NCI-H446 treated with DMSO at 0.1 percent for 48 hours (cell line): ENCODE measurements at regions not wholly inside any gene's neighbourhood (a gene's known extent, or its start where the extent isn't known, plus 50 kb on each side); places are given as distances from the start of the nearest gene placed in this dataset.

Source experiments
- DNase-seq: peaks from one replicate; lab custom pipeline; 2025; lab: John Stamatoyannopoulos, UW

DNA sequence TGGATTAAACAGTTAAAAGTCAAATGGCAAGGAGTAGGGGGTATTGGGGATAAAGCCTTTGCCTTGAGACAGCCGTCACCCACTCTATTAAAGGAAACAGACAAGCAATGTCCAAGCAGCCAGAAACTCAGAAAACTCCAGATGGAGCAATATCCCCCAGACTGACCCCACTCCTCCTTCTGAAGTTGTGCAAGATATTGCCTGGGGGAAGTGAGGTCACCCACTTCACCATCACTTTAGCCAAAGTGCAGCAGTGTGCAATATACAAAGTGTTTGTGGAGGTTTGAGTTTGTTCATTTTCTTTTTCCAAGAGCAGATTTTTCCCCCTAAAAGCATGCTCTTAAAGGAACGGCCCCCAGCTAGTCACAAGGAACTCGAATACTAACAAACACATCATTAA lies 125.1 kb downstream of the ETS2 start:
- no peak for DNase-seq

DNA sequence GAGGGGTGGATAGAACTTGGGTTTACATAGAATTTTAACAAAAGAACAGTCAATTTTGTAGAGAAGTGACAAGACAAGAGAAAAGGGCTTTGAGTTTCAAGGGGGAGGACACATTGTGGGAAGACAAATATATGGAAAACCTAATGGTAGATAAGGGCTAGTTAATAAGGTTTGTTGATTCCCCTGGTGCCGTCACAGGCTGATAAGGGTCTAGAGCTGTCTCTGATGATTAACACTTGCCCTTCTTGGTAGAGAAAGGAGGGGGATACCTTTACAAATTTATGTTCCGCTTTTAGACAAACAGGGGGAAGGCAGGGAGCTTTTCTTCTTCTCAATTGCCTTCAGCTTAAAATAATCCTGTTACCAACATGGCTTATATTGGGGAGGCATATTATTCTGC lies 124.3 kb downstream of the ETS2 start:
- DNase-seq, result no peak

DNA sequence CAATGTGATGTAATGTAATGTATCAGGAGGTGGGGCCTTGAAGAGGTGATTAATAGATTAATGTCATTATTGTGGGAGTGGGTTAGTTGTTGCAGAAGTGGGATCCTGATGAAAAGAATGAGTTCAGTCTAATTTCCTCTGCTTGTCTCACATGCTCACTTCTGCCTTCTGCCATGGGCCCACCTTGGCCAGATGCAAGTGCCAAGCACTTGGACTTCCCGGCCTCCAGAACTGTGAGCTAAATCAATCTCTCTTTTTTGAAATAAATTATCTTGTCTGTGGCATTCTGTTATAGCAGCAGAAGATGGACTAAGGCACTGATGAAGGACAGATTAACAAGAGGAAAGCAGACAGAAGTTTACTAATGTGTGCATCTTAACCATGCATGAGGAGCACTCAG lies 123.9 kb downstream of the ETS2 start:
- no peak for DNase-seq

DNA sequence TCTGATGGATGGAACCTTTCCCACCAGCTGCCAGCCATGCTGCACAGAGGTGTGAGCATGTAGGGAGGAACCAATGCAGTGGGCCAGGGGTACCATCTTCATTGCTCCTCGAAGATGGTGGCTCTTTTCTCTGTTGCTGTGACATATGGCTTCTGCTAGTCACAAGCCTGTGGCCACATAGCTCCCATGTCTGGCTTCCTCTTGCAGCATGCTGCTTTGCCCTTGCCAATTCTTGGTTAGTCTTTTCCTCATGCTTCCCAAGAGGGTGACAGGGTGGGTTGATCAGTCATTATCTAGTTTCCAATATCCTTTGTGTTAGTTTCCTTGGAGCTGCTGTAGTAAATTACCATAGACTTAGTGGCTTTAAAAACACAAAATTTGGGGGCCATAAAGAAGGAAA lies 123.4 kb downstream of the ETS2 start:
- DNase-seq, result no peak

DNA sequence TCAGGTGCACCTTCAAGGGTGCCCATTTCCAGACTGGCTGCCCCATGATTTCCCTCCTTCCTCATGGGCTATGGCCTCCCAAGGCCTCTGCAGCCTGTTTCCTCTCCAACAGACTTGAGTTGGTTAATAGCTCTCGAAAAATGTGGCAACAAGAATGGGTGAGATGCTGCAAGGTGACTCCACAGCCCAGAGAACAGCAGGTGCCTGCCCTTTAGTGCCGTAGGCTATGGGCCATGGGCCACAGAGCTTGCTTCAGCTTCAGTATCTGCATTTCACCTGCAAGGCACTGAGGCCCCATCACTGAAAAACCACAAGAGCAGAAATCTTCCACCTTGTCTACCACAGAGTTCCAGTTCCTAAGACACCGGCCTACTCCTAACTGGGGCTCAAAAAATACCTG lies 122.0 kb downstream of the ETS2 start:
- no peak for DNase-seq

DNA sequence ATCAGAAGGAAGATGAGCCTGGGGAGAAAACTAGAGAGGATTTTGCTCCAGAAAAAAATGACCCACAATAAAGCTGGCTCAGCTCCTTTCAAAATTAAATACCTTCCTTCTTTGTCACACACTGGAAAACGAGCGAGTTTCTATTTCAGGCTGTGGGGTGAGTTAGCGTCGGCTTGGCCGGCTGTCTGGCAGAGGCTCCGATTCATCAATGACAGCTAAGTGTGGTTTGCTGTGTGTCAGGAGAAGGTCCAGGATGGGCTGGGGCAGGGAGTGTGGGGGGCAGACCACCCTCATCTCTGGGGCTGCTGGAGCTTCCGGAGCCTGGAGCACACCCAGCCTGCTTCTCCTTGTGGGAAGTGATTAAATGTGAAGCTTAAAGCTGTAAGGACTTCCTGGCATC lies 120.2 kb downstream of the ETS2 start:
- no peak for DNase-seq

DNA sequence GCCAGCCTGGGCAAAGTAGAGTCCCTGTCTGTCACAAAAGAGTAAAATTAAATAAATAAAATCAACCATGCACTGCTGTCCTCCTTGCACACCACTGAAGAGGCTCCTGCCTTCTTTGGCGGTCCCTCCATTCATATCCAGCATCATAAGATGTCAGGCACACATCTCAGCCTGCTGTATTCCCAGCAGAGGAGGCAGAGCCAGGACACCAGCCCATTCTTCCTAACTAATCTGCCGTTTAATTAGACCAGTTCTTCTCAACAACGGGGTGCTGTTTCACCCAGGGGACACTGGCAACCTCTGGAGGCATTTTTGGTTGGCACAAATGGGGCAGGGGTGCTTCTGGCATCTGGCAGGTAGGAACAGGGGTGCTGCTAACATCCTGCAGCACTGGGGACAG lies 119.7 kb downstream of the ETS2 start:
- DNase-seq, result no peak

DNA sequence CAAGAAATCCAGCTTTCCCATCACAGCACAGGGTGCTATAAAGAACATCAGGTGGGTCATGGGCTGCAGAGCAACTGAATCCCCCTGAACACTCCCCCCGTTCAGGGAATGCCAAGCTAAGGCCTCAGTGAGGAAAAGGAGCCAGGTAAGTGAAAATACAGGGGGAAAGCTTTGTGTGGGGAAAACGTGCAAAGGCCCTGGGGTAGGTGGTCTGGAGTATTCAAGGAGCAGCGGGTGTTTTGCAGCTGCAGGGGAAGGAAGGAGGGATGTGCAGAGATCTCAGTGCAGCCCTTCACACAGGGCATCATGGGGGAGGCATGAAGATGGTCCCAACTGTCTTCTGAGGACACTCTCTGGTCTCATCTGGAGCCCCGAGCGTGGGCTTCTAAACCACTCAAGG lies 119.2 kb downstream of the ETS2 start:
- DNase-seq, result no peak

DNA sequence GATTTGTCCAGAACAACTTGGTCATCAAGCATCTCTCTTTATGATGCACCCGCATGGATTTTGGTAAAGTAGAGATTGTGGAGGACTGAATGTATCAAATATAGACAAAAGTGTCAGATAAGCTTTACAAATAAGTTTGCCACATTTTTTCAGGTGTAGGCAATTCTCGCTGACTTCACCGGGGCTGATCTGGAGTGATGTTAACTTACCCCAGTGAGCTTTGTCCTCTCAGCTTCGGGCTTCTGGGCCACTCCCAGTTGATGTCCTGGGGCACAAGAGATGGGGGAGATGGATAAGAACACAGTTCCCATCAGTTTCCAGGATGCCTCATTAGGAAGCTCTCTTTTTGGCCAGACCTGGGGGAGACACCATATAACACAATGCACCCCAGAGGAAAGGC lies 117.7 kb downstream of the ETS2 start:
- DNase-seq, result no peak

DNA sequence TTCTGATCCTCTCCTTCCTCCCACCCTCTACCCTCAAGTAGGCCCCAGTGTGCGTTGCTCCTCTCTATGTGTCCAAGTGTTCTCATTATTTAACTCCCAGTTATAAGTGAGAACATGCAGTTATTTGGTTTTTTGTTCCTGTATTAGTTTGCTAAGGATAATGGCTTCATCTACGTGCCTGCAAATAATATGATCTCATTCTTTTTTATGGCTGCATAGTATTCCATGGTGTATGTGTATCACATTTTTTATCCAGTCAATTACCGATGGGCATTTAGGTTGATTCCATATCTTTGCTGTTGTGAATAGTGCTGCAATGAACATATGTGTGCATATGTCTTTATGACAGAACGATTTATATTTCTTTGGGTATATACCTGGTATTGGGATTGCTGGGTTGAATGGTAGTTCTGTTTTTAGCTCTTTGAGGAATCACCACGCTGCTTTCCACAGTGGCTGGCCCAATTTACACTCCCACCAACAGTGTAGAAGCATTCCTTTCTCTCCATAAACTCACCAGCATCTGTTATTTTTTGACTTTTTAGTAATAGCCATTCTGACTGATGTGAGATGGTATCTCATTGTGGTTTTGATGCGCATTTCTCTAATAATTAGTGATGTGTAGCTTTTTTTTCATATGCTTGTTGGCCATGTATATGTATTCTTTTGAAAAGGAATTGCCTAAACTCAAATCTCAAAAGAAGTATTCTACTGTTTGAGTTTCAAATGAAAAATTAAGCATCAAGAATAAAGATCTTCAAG lies 116.9 kb downstream of the ETS2 start:
- DNase-seq, result no peak

DNA sequence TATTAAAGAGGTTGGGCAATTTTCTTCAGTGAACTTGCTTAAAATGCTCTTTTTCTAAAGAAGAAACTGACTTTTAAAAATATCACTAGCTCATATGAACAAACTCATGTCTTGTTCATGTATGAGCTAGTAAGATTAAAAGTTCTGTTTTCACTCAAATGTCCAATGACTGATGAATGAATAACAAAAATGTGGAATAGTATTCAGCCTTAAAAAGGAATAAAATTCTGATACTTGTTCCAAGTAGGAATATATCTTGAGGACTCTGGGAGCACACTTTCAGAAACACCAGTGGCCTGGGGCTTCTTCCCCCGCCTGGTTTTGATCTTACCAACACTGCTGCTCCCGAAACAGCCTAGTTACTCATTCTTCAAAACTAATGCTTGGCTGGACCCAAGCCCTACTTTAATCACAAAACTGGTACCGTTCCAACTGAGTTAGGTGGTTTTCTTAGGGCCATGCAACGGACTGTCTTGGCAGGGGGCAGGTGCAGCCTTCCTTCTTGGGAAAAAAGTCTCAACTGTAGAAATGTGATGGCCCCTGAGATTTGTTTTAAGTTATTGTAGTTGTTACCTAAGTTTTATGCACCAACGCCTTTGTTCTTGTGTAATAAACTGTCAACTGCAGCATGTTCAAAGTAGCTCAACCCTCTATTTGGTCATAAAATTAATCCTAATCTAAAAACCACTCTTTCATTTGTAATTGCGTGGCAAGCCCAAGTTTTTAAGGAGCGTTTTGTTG lies 116.0 kb downstream of the ETS2 start:
- no peak for DNase-seq

DNA sequence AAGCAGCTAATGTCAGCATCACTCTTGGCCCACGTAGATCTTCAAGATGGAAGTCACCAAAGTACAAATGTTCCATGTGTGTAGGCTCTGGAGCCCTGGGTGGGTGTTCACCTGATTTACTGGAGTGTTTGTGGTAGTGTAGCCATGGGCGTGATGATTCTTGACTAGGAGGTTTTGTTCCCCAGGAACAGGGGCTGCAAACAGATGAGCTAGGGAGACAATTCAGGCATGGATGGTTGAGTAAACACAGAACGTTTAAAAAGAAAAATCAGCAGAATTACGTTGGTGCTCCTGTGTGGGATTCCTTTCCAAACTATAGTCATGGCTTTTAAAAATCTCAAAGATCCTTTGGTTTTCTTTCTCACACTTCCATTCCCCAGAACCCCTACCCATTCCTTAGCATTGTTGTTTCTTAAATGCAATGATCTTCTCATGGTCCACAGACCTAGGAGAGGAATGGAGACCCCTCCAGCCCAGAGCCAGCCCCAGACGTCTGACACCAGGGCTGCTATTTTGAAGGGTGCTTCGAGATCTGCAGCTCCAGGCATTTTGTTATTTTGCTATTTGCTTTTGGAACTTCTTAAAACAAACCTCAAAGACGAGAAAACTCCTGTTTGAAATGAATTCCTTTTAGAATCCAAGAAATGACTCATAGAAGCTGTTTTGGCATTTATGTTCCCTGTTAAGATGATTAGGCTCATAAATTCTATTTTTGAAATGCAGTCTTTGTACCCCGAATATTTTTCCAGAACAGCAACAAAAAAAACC lies 115.1 kb downstream of the ETS2 start:
- no peak for DNase-seq

DNA sequence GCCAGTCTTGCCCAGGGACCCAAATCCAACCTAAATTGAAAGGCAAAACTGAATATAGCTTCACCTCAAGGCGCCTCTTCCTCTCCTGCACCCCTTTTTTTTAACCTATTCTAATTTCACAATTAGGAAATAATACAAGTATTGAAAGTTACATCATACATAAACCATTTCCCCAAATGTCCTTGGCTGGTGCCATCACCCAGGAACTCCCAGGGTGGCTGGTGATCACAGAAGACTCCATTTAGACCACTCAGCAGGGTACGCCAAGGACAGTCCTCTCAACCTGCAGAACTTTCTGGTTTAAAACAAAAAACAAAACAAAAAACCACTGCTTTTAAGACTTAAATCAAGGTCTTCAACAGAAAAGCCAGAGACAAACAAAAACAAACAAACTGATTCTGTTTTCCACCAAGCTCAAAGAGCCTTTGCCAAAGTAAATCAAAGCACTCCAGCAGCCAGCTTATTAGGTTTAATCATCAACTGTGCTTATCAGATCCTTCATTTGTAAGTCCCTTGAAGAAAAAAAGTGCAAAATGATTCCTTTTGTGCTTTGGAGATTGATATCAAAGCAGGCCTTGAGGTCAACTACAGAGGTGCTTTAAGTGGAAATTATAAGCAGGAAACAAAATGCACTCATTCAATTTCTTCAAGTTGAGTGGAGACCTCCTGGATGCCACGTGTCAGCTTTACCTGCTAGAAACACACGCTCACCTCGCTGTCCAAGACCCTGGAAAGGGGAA lies 113.0 kb downstream of the ETS2 start:
- DNase-seq, result no peak

DNA sequence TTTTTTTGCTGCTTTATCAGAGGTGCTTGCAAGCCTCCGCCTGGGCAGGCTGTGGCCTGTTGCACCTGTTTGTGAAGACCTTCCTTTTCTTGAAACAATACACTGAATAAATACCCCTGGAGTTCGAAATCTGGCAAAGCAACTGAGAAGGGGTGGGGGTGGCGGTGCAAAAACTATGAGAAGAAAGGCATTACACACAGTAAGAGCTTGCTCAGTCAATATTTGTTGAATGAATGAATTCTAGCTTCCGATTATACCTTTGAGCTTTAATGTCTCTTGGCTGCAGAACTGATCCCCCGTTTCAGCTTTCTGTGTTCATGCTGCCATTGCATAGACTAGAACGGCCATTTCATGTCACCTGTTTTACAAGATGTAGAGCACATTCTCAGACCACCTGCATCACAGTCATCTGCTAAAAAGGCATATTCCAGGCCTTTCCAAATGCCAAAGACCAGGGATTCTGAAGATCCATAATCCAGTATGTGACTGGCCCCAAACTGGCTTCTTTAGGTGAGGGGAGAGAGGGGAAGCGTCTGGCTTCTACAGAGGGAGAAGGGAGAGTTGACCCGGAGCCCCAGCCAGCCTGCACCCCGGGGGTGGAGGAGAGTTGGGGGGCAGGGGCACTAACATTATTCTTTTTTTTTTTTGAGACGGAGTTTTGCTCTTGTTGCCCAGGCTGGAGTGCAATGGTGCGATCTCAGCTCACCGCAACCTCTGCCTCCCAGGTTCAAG lies 111.5 kb downstream of the ETS2 start:
- DNase-seq, result no peak

DNA sequence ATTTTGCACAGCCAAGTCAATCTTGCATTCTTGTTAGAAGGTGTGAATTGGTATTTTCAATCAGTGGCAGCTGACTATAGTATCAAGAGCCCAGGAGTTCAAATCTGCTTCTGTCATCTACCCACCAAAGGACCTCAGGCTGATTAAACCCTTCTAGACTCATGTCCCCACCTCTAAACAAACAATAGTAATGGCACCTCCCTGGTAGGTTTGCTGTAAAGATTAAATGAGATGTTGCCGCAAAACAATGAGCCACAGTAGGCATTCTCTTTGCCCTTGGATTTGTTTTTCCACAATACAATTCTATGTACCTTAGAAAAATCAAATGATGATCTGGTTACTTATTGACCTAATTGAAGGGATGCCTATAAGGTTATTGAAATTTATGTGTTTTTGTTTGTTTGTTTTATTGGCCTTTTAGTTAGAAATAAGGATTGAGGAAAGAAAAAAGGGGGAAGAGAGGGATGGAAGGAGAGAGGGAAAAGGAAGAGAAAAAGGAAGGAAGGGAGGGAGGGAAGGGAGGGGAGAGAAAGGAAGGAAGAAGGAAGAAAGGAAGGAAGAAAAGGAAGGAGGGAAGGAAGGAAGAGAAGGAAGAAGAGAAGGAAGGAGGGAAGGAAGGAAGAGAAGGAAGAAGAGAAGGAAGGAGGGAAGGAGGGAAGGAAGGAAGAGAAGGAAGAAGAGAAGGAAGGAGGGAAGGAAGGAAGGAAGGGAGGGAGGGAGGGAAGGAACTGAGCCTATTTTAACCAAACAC lies 110.7 kb downstream of the ETS2 start:
- no peak for DNase-seq

DNA sequence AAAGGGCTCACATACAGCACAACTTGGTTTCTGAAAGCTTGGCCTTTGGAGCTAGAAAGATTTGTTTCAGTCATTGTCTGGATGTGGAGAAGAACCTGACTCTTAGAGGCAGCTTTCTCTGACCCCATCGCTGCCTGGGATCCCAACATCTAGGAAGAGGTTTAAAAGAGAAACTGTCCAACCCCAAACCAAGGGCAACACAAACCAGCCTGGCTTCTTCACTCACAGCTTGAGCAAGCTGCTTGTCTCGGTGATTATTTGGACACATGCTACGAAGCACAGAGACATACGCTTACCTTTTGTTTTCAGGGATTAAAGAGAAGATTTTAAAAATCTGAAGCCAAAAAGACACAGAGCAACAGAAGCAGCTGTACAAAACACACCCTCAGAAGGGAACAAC lies 109.8 kb downstream of the ETS2 start:
- DNase-seq, result no peak

DNA sequence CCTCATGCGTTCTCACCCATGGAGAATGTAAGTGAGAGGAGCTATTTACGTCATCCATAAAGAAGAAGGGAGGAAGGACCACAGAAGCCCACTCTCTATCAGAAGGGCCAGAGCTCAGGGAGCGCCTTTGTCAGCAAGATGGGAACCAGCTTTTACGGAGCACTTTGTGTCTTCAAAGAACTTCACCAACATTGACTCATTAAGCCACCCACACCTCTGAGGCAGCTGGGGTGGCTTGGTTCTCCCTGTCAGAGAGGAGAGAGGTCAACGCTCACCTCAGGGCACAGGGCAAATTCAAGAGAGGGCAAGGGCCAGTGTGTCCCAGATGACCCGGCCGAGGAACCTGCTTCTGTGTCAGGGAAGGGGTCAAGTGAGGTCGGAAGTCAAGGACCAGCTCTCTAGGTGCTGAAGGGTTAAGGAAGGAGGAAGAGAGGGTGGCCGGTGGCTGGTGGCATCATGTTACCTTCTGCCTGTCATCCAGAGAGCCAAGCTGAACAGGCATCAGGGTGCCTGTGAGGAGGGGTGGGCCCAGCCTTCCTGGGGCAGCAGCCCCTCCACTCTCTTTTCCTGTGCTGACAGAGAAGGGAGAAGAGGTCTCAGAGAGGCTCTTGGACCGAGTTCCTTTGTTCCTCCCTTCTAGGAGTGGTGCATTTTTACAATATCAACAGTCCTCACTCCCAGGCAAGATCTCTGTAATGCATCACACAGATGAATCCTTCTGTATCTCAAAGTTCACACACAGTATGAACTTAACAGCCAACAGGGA lies 109.0 kb downstream of the ETS2 start:
- DNase-seq, result no peak

DNA sequence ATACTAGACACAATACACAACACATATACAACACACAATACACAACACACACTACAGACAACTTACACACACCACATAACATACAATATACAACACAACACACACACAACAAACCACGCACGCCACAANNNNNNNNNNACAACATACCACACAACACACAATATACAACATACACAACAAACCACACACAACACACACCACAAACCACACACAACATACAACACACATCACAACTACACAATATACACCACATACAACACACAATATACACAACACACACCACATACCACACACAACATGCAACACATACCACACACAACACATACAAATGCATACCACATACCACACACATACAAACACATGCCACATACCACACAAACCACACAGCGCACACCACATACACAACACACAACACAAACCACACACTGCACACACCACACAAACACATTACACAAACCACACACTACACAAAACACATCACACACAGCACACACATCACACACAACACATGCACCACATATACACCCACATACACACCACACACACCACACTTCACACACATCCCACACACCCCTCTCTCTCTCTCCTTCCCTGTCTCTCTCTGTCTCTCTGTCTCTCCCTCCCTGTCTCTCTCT lies 108.3 kb downstream of the ETS2 start:
- DNase-seq, result no peak

DNA sequence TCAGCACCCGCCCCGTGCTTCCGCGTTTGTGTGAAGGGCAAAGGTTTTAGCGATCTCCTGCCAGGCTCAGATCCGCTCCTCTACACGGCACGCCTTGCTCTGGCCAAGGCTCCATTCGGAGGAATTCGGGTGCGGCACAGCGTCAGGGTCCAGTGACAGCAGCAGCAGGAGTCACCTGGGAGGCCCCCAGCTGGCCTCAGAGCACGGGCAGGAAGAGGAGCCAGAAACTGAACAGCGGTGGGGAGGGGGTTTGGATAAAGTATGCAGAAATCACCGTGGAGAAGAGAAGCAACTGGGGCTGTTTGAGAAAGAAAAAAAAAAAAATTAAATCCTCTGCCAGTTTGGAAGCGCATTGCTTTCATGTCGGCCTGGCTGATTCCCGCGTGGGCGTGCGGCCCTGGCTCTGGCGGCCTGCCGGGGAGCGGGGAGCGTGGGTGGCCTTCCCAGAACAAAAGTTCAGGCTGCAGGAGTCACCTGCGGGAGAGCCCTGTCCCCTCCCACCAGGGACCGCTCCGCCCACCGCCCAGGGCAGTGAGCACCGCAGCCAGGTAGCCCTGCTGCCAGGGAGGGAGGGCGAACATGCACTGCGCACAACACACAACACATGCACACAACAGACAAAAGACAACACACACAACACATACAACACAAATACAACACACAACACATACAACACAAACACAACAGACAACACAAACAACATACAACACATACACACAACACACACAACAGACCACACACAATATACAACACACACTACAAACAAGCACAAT lies 107.6 kb downstream of the ETS2 start:
- DNase-seq, result no peak
